ENCODE measurements at regions not wholly inside any gene's neighbourhood (a gene's known extent, or its start where the extent isn't known, plus 50 kb on each side); places are given as distances from the start of the nearest gene placed in this dataset.
"Not testable (repeated sequence)": the region's sequence is repeated elsewhere in the genome, so short reads cannot be mapped to it uniquely, and the experiment has no call there.

- DNase-seq (ENCODE audit: low spot score) = no peak
Observed at GRCh38 chr10:64416011-64416410, 894.8 kb downstream of the REEP3 start.

- DNase-seq (ENCODE audit: low spot score) = no peak
Observed at GRCh38 chr10:64419461-64419860, 898.3 kb downstream of the REEP3 start.

GRCh38 chr10:64426745-64427144, 905.5 kb downstream of the REEP3 start:
- DNase-seq (ENCODE audit: low spot score) = no peak

- no peak for DNase-seq (ENCODE audit: low spot score)
Observed at GRCh38 chr10:64430690-64431323, 909.6 kb downstream of the REEP3 start.

GRCh38 chr10:64441872-64442271, 920.7 kb downstream of the REEP3 start:
- DNase-seq (ENCODE audit: low spot score) = not testable (repeated sequence)

GRCh38 chr10:64444163-64444562, 923.0 kb downstream of the REEP3 start:
- no peak for DNase-seq (ENCODE audit: low spot score)

- DNase-seq (ENCODE audit: low spot score) = no peak
Observed at GRCh38 chr10:64444564-64444963, 923.4 kb downstream of the REEP3 start.

GRCh38 chr10:64449603-64450002, 928.4 kb downstream of the REEP3 start:
- DNase-seq (ENCODE audit: low spot score) = no peak

GRCh38 chr10:64450312-64450711, 929.1 kb downstream of the REEP3 start:
- no peak for DNase-seq (ENCODE audit: low spot score)

GRCh38 chr10:64454962-64455361, 933.8 kb downstream of the REEP3 start:
- no peak for DNase-seq (ENCODE audit: low spot score)

GRCh38 chr10:64458306-64458705, 937.1 kb downstream of the REEP3 start:
- no peak for DNase-seq (ENCODE audit: low spot score)

- no peak for DNase-seq (ENCODE audit: low spot score)
Observed at GRCh38 chr10:64463406-64463805, 942.2 kb downstream of the REEP3 start.

- DNase-seq (ENCODE audit: low spot score) = no peak
Observed at GRCh38 chr10:64465653-64466052, 944.5 kb downstream of the REEP3 start.

- DNase-seq (ENCODE audit: low spot score) = no peak
Observed at GRCh38 chr10:64468219-64468618, 947.0 kb downstream of the REEP3 start.

GRCh38 chr10:64476506-64476905, 955.3 kb downstream of the REEP3 start:
- DNase-seq (ENCODE audit: low spot score) = no peak

GRCh38 chr10:64477791-64478190, 956.6 kb downstream of the REEP3 start:
- DNase-seq (ENCODE audit: low spot score) = no peak

- DNase-seq (ENCODE audit: low spot score) = no peak
Observed at GRCh38 chr10:64484811-64485330, 963.7 kb downstream of the REEP3 start.

GRCh38 chr10:64486149-64486548, 964.9 kb downstream of the REEP3 start:
- DNase-seq (ENCODE audit: low spot score) = peak; percentile 41

- DNase-seq (ENCODE audit: low spot score) = no peak
Observed at GRCh38 chr10:64486901-64487300, 965.7 kb downstream of the REEP3 start.

- no peak for DNase-seq (ENCODE audit: low spot score)
Observed at GRCh38 chr10:64494901-64495300, 973.7 kb downstream of the REEP3 start.

- no peak for DNase-seq (ENCODE audit: low spot score)
Observed at GRCh38 chr10:64497306-64497705, 976.1 kb downstream of the REEP3 start.

- DNase-seq (ENCODE audit: low spot score) = no peak
Observed at GRCh38 chr10:64501807-64502206, 980.6 kb downstream of the REEP3 start.

- DNase-seq (ENCODE audit: low spot score) = no peak
Observed at GRCh38 chr10:64502936-64503335, 981.7 kb downstream of the REEP3 start.

- no peak for DNase-seq (ENCODE audit: low spot score)
Observed at GRCh38 chr10:64503429-64503828, 982.2 kb downstream of the REEP3 start.
